COLO668 (cell line): ENCODE measurements at regions not wholly inside any gene's neighbourhood (a gene's known extent, or its start where the extent isn't known, plus 50 kb on each side); places are given as distances from the start of the nearest gene placed in this dataset.

Experiments used
- DNase-seq: peaks from one replicate; lab custom pipeline; 2025; ENCODE audit not compliant: unreplicated experiment; lab: John Stamatoyannopoulos, UW

DNA sequence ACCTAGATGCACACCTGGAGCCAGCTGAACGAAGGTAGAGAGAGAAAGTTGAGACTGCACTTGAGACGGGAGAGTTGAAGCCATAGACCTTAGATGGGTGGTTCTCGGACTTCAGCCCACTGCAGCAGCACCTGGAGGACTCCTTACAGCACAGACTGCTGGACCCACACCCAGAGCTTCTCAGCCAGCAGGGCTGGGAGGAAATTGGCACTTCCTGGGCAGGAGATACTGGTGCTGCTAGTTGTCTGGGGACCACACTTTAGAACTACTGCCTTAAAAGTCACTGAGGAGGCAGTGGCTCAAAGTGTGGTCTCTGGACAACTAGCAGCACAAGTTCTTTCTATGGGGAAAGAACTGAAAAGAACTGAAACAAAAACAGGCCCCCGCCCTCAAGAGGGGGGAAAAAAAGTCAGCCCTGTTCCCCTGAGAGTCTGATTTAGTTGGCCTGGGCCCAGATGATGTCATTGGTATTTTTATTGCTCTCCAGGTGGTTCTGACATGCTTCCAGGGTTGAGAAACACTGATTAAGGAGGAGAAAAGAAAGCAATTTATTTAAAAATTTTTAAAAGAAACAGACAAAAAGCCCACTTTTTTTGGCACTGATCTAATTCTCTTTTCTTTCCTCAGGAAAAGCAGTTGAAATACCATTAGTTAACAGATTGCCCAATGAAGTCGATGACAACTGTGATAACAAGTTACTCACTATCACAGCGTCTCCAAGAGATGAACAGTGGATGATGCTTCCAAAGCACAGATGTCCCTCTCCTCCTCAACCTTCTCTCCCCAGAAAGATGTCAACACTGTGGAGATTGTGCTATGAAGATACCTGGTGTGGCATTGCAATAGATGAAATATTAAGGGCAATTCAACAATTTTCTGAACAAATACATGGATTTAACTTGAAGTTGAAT lies 73.6 kb upstream of the ADAMTS16 start:
- no peak for DNase-seq

DNA sequence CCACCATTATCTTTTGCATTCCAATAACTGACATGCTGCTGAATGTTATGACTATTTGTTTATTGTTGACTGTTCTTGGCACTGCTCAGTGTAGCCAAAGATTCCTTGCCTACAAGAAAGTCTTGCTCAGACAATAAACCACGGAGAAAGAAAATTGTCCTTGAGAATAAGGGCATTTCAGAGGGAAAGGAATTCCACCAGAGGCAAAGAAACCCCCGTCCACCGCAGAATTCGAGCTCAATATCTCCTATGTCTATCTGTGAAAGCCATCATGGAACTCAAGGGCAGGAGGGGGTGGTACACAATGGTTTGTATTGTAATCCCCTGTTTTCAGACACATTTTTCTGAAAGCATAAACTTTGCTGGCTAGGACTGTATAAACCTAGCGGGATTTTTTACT lies 70.3 kb upstream of the ADAMTS16 start:
- DNase-seq, result no peak

DNA sequence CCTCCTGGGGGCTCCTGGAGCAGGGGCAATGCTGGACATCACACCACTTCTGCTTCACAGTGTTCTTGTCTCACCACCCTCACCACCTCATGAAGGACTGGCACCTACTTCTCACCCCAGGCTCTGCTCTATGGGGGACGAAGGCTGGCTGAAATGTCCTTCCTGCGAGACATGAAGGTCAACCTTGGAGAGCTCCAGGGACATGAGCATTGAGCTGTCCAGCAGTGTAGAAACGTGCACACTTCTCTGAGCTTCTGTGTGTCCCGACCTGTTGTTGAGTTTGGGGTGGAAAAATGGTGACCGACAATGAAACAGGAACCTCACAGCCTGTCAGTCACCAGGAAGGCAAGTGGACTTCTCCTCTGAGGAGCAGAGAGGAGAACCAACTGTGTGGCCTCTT lies 68.6 kb upstream of the ADAMTS16 start:
- DNase-seq, result no peak

DNA sequence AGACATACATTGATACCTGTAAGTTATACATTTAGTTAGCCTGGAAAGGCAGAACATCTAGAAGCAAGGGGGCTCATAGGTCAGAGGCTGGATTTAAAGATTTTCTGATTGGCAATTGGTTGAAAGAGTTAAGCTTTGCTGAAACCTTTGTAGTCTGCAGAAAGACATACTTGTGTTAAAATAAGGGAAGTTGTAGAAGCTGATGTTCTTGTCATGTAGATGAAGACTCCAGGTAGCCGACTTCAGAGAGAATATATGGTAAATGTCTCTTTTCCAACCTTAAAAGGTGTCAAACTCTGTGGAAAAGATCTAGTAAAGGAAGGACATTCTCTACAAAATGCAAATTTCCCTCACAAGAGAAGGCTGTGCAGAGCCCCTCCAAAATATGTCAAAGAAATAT lies 62.9 kb upstream of the ADAMTS16 start:
- DNase-seq, result no peak

DNA sequence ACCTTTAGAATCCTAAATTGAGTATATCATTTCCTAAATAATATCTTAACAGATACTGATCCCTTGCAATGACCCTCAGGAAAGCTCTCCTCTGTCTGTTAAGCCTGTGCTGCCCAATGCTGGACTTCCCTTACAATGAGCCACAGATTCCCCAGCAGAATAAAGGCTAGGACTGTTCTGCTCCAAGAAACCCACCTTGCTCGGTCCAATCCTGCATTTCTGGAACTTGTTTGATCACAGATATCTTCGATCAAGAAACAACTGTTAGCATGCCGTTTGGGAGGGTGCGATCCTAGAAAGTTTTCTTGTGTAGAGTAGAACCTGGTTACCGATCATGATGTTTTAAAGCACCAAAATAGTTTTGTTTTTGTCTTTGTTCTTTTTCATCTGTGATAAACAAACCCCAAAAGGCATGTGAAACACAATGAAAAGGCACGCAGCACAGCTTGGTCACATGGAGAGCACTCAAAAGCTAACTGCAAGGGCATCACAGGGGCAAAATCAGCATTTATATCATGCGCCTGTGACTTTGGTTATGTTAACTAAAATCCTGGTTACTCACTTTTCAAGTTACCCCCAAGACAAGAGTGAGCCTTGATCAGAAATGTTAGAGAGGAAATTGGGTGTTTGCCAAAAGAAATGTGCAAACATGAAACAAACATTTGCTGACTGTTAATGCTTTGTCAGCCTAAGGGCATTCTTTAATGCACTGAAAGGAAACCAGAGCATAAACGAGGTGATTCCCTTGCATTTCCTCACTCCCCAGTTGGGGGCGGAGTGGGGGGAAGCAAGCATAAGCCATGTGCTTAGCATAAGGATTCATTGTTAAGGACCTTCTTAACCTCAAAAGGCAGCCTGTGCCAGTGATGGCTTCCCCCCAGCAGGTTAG lies 61.9 kb upstream of the ADAMTS16 start:
- no peak for DNase-seq

- DNase-seq, result no peak
Measured at GRCh38 chr5:5079876-5080275, 60.3 kb upstream of the ADAMTS16 start.

- DNase-seq, result no peak
Measured at GRCh38 chr5:5080790-5081189, 59.3 kb upstream of the ADAMTS16 start.

DNA sequence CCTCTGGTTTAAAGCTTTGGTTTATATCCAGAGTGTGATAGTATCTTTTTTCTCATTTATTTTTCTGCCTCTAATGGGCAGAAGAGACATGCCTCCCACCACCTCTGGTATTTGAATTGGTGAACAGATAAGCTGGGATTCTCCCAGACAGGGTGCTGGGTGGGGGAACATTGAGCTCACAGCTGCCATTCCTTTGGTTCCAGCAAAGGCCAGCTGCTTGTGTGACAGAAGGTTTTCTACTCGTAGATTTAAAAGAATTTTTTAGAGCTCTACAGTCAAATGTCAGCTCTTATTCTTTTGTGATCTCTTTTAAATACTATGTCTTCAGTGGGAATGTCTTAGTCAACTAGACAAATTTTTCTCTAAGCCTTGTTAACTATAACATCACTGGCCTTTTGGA lies 54.7 kb upstream of the ADAMTS16 start:
- no peak for DNase-seq

- DNase-seq, result no peak
Measured at GRCh38 chr5:5089895-5090649, 50.1 kb upstream of the ADAMTS16 start.
